Liver (tissue), 8 donors: ENCODE measurements at regions not wholly inside any gene's neighbourhood (a gene's known extent, or its start where the extent isn't known, plus 50 kb on each side); places are given as distances from the start of the nearest gene placed in this dataset.
A peak's percentile ranks its signal among the peaks of the same experiment; 100 is the strongest.

Experiments
- DNase-seq: peaks from one replicate; pipeline ENCODE4 v3.0.0-alpha.2; 2017; ENCODE audit warnings: low spot score
- H3K27ac ChIP-seq, 2 donors: one replicate each; pipeline ENCODE4 v1.7.0; 2013; ENCODE audit warnings: inconsistent platforms in 2 of 2, low read length in 2 of 2, control low read depth in 1 of 2, low read depth in 1 of 2, mild to moderate bottlenecking in 1 of 2
- H3K27me3 ChIP-seq, 4 donors: one replicate each; pipeline versions ENCODE4 v1.6.1 to v1.7.0; 2013; ENCODE audit warnings: low read length in 3 of 4, inconsistent platforms in 1 of 4, mild to moderate bottlenecking in 1 of 4, moderate library complexity in 1 of 4; ENCODE audit not compliant: control insufficient read depth in 4 of 4, insufficient read depth in 4 of 4
- H3K36me3 ChIP-seq, 4 donors: one replicate each; pipeline versions ENCODE4 v1.6.1 to v1.7.0; 2013; ENCODE audit warnings: low read length in 3 of 4, mild to moderate bottlenecking in 3 of 4, low read depth in 1 of 4, moderate library complexity in 1 of 4; ENCODE audit not compliant: control insufficient read depth in 4 of 4, insufficient read depth in 3 of 4
- H3K4me1 ChIP-seq, 4 donors: one replicate each; pipeline versions ENCODE4 v1.6.1 to v1.7.0; 2013; ENCODE audit warnings: low read length in 3 of 4, mild to moderate bottlenecking in 3 of 4, moderate library complexity in 1 of 4; ENCODE audit not compliant: control insufficient read depth in 4 of 4, insufficient read depth in 4 of 4
- H3K4me3 ChIP-seq, 3 donors: one replicate each; pipeline versions ENCODE4 v1.6.1 to v1.7.0; 2013; ENCODE audit warnings: low read length in 3 of 3, control low read depth in 1 of 3, low read depth in 1 of 3, mild to moderate bottlenecking in 1 of 3
- H3K9ac ChIP-seq, 2 donors: one replicate each; pipeline ENCODE4 v1.7.0; 2013; ENCODE audit warnings: low read length in 2 of 2, mild to moderate bottlenecking in 2 of 2, moderate library complexity in 2 of 2, control low read depth in 1 of 2, low read depth in 1 of 2
- H3K9me3 ChIP-seq, 4 donors: one replicate each; pipeline versions ENCODE4 v1.6.1 to v1.7.0; 2013; ENCODE audit warnings: low read length in 3 of 4; ENCODE audit not compliant: control insufficient read depth in 4 of 4
- FOXA1 ChIP-seq: IDR thresholded peaks from 2 replicates; pipeline ENCODE4 v1.6.1; 2016; ENCODE audit warnings: antibody characterized with exemption
- FOXA2 ChIP-seq: IDR thresholded peaks from 2 replicates; pipeline ENCODE4 v1.6.1; 2016; ENCODE audit warnings: antibody characterized with exemption
- GABPA ChIP-seq, 2 donors: IDR thresholded peaks in 1 of 2; conservative IDR thresholded peaks in 1 of 2; 2 replicates each; pipeline ENCODE4 v1.6.1; 2016; ENCODE audit warnings: antibody characterized with exemption in 2 of 2, mild to moderate bottlenecking in 1 of 2, moderate library complexity in 1 of 2
- HNF4A ChIP-seq, 2 donors: conservative IDR thresholded peaks; 2 replicates each; pipeline ENCODE4 v1.6.1; 2016; ENCODE audit warnings: antibody characterized with exemption in 2 of 2, mild to moderate bottlenecking in 2 of 2
- RAD21 ChIP-seq, 2 donors: IDR thresholded peaks; 2 replicates each; pipeline ENCODE4 v1.6.1; 2016; ENCODE audit warnings: antibody characterized with exemption in 2 of 2, mild to moderate bottlenecking in 2 of 2
- ZBTB33 ChIP-seq: IDR thresholded peaks from 2 replicates; pipeline ENCODE4 v1.6.1; 2016; ENCODE audit warnings: antibody characterized with exemption
- WGBS: extraction: QIAGEN DNeasy Blood & Tissue Kit; methylation state at CpG from one replicate; pipeline ENCODE4 v1.1.7; 2013; 5-methylcytosine and 5-hydroxymethylcytosine counted together
- TF ChIP-seq, protein P1 (sequence below): fragments of 150-350 bp; IDR thresholded peaks from 2 replicates; pipeline ENCODE4 v1.5.1; 2017; ENCODE audit warnings: improper control_type of control experiment, low read depth, low read length; ENCODE audit not compliant: missing input control
- donor health status: healthy.
- donor health status: healthy.
- donor health status: healthy.
- donor health status: healthy.
- donor health status: healthy.

- TF ChIP-seq ZBTB33 (no peak), HNF4A (conservative IDR thresholded peaks at IDR 0.05) (no peak), FOXA1 (no peak)
- Histone ChIP-seq H3K27me3 (peaks cover 0 to 3% (median 0%) of the 10 kb centered on the region in 4 donors), H3K4me3 (no peak overlapping the region), H3K4me1 (no peaks in the 10 kb centered on the region), H3K27ac (no peak overlapping the region), H3K9ac (no peak overlapping the region), H3K36me3 (no peaks in the 10 kb centered on the region), H3K9me3 (no peaks in the 10 kb centered on the region)
- no peak for DNase-seq
Measured at GRCh38 chr7:124162667-124163066, 129.8 kb upstream of the TMEM229A start.

DNA sequence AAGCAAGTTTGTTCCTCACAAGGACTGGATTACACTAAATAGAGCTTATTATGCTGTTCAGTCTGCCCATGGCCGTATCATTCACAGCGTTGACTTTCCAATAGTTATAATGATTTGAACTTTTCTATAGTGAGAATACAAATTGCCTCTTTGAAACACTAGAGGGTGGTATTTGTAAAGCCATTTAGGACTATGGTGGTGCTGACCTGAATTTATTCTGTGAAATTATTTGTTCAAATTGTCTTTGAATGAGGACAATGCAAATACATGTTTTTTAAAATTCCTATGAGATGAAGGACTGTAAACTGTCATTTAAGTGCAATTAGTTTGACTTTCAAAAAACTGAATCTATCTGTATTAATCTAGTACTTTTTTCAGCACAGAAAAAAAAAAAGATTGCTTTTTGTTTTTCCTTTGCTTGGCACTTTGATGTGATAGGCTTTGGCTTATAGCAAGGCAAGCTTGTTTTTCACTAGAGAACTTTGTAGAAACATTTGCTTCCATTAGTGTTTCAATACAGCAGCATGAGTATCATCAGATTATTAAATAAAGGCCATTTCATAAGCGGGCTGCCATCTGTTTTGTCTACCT, 122.7 kb upstream of the TMEM229A start:
- no peaks in the 10 kb centered on the region for H3K9me3 ChIP-seq
- no peaks in the 10 kb centered on the region for H3K27me3 ChIP-seq
- no peak for DNase-seq
- no peaks in the 10 kb centered on the region for H3K4me1 ChIP-seq
- WGBS = 44% methylated on average over 3 of the region's 3 CpGs
- H3K4me3 ChIP-seq = no peak overlapping the region
- no peak overlapping the region for H3K27ac ChIP-seq
- TF ChIP-seq GABPA (IDR thresholded peaks at IDR 0.05 in 1 of 2, conservative IDR thresholded peaks at IDR 0.05 in 1 of 2) (no peak), RAD21 (IDR thresholded peaks at IDR 0.05) (peak; percentile 73 to 82)
- TF ChIP-seq, protein P1, sequence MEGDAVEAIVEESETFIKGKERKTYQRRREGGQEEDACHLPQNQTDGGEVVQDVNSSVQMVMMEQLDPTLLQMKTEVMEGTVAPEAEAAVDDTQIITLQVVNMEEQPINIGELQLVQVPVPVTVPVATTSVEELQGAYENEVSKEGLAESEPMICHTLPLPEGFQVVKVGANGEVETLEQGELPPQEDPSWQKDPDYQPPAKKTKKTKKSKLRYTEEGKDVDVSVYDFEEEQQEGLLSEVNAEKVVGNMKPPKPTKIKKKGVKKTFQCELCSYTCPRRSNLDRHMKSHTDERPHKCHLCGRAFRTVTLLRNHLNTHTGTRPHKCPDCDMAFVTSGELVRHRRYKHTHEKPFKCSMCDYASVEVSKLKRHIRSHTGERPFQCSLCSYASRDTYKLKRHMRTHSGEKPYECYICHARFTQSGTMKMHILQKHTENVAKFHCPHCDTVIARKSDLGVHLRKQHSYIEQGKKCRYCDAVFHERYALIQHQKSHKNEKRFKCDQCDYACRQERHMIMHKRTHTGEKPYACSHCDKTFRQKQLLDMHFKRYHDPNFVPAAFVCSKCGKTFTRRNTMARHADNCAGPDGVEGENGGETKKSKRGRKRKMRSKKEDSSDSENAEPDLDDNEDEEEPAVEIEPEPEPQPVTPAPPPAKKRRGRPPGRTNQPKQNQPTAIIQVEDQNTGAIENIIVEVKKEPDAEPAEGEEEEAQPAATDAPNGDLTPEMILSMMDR = peak; percentile 48
- no peak overlapping the region for H3K9ac ChIP-seq
- no peaks in the 10 kb centered on the region for H3K36me3 ChIP-seq

DNA sequence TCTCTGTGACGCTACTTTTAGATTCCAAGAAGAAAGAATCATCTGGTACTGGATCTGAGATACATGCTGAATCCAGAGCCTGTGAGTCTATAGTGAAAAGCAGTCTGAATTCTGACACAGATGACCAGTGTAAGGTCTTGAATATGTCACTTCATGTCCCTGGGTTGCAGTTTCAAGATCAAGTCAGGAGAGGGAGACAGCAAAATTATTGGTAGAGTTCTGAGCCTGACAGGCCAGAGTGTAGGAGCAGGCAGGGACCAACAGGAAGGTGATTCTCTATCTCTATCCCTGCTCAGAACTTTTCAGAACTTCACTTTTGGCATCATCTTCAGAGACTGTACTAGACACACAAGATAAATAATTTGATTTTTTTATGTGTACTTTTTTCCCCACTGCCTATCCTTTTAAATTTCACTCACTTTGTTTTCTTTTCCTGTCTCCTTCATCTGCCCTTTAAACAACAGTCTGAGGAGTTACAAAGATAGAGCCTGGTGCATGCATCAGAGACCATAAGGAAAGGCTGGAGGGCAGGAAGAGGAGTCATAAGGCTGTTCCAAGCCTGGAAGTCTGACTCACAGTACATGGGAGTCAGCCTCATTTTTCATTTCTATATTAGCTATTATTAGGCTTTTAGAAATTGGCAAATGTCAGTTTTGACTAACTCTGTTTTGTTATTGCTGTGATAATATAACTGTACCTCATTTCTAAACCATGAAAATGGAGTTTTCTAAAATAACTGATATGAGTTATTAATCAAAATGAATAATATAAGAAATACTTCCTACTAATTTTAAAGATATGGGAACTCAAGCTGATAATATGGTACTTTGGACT, 120.2 kb upstream of the TMEM229A start:
- Histone ChIP-seq H3K4me1 (no peaks in the 10 kb centered on the region), H3K27me3 (peaks cover 0 to 5% (median 0%) of the 10 kb centered on the region in 4 donors), H3K27ac (no peak overlapping the region), H3K36me3 (no peaks in the 10 kb centered on the region), H3K4me3 (no peak overlapping the region), H3K9ac (no peak overlapping the region), H3K9me3 (no peaks in the 10 kb centered on the region)
- TF ChIP-seq RAD21 (IDR thresholded peaks at IDR 0.05) = peak; percentile 48 to 74
- TF ChIP-seq FOXA2 = no peak
- TF ChIP-seq, protein P1 = peak; percentile 32
- no peak for DNase-seq
- 64% methylated on average over 1 of the region's 1 CpG for WGBS
